Lung microvascular endothelial cell (primary cell): ENCODE measurements at regions not wholly inside any gene's neighbourhood (a gene's known extent, or its start where the extent isn't known, plus 50 kb on each side); places are given as distances from the start of the nearest gene placed in this dataset.
"Not testable (repeated sequence)": the region's sequence is repeated elsewhere in the genome, so short reads cannot be mapped to it uniquely, and the experiment has no call there.

Experiments
- DNase-seq, 2 donors: peaks; one replicate each; pipeline versions ENCODE4 v3.0.0 to v3.0.0-alpha.2; 2010; ENCODE audit warnings: low read depth in 2 of 2

GRCh38 chr12:131287015-131287937 is 333.6 kb downstream of the ADGRD1 start:
- DNase-seq, result no peak

GRCh38 chr12:131287938-131288764 is 334.4 kb downstream of the ADGRD1 start:
- DNase-seq, result no peak

- DNase-seq, result not testable (repeated sequence)
These were observed 335.3 kb downstream of the ADGRD1 start for GRCh38 chr12:131288765-131289695.

GRCh38 chr12:131289807-131290206 is 336.1 kb downstream of the ADGRD1 start:
- DNase-seq, result not testable (repeated sequence)

- DNase-seq, result no peak
These were observed 336.7 kb downstream of the ADGRD1 start for GRCh38 chr12:131290255-131290959.

GRCh38 chr12:131293071-131294015 is 339.6 kb downstream of the ADGRD1 start:
- DNase-seq, result not testable (repeated sequence)

- DNase-seq, result not testable (repeated sequence)
These were observed 341.0 kb downstream of the ADGRD1 start for GRCh38 chr12:131294716-131295115.

GRCh38 chr12:131295117-131295516 is 341.4 kb downstream of the ADGRD1 start:
- not testable (repeated sequence) for DNase-seq

GRCh38 chr12:131295559-131295958 is 341.9 kb downstream of the ADGRD1 start:
- DNase-seq, result not testable (repeated sequence)

- not testable (repeated sequence) for DNase-seq
These were observed 342.4 kb downstream of the ADGRD1 start for GRCh38 chr12:131296136-131296535.

- DNase-seq, result not testable (repeated sequence)
These were observed 342.9 kb downstream of the ADGRD1 start for GRCh38 chr12:131296651-131297050.

- not testable (repeated sequence) for DNase-seq
These were observed 345.0 kb downstream of the ADGRD1 start for GRCh38 chr12:131298526-131299369.

- not testable (repeated sequence) for DNase-seq
These were observed 345.6 kb downstream of the ADGRD1 start for GRCh38 chr12:131299370-131299701.

- not testable (repeated sequence) for DNase-seq
These were observed 349.9 kb downstream of the ADGRD1 start for GRCh38 chr12:131303576-131303975.

- not testable (repeated sequence) for DNase-seq
These were observed 350.9 kb downstream of the ADGRD1 start for GRCh38 chr12:131304642-131305041.

GRCh38 chr12:131309700-131310099 is 356.0 kb downstream of the ADGRD1 start:
- no peak for DNase-seq

GRCh38 chr12:131310227-131310969 is 356.7 kb downstream of the ADGRD1 start:
- not testable (repeated sequence) for DNase-seq

GRCh38 chr12:131311279-131311722 is 357.6 kb downstream of the ADGRD1 start:
- DNase-seq, result not testable (repeated sequence)
